HEK293T (cell line): ENCODE measurements at regions not wholly inside any gene's neighbourhood (a gene's known extent, or its start where the extent isn't known, plus 50 kb on each side); places are given as distances from the start of the nearest gene placed in this dataset.

Source experiments
- ARNT ChIP-seq: fragments of 450-650 bp; IDR thresholded peaks from 2 replicates; pipeline ENCODE4 v1.6.1; 2017; ENCODE audit warnings: mild to moderate bottlenecking
- SP1 ChIP-seq: fragments of 450-650 bp; IDR thresholded peaks from 2 replicates; pipeline ENCODE4 v1.6.1; 2017
- SUZ12 ChIP-seq: fragments of 450-650 bp; IDR thresholded peaks from 2 replicates; pipeline ENCODE4 v1.6.1; 2016; ENCODE audit warnings: mild to moderate bottlenecking

DNA sequence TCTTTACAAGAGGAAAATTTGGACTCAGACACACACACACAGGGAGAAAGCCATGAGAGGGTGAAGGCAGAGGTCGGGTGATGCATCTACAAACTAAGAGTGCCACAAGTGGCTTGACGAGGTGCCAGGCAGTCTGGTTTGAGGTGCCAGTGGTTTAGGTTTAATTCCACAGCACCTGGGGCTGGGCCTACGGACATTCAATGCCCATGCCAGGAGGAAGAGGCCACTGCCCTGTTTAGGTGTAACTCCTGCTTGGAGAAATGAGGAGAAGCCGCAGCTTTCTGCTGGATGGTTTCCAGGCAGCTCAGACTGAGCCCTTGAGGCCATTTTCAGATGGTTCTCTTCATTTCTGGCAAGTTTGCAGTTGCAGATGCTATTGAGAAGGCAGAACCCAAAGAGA, 83.6 kb downstream of the HTR5A start:
- TF ChIP-seq SP1 (no peak), ARNT (no peak), SUZ12 (no peak)
